Liver (tissue), 8 donors: ENCODE measurements at regions not wholly inside any gene's neighbourhood (a gene's known extent, or its start where the extent isn't known, plus 50 kb on each side); places are given as distances from the start of the nearest gene placed in this dataset.

ENCODE experiments used
- DNase-seq: peaks from one replicate; pipeline ENCODE4 v3.0.0-alpha.2; 2017; ENCODE audit warnings: low spot score
- H3K27ac ChIP-seq, 2 donors: one replicate each; pipeline ENCODE4 v1.7.0; 2013; ENCODE audit warnings: inconsistent platforms in 2 of 2, low read length in 2 of 2, control low read depth in 1 of 2, low read depth in 1 of 2, mild to moderate bottlenecking in 1 of 2
- H3K27me3 ChIP-seq, 4 donors: one replicate each; pipeline versions ENCODE4 v1.6.1 to v1.7.0; 2013; ENCODE audit warnings: low read length in 3 of 4, inconsistent platforms in 1 of 4, mild to moderate bottlenecking in 1 of 4, moderate library complexity in 1 of 4; ENCODE audit not compliant: control insufficient read depth in 4 of 4, insufficient read depth in 4 of 4
- H3K36me3 ChIP-seq, 4 donors: one replicate each; pipeline versions ENCODE4 v1.6.1 to v1.7.0; 2013; ENCODE audit warnings: low read length in 3 of 4, mild to moderate bottlenecking in 3 of 4, low read depth in 1 of 4, moderate library complexity in 1 of 4; ENCODE audit not compliant: control insufficient read depth in 4 of 4, insufficient read depth in 3 of 4
- H3K4me1 ChIP-seq, 4 donors: one replicate each; pipeline versions ENCODE4 v1.6.1 to v1.7.0; 2013; ENCODE audit warnings: low read length in 3 of 4, mild to moderate bottlenecking in 3 of 4, moderate library complexity in 1 of 4; ENCODE audit not compliant: control insufficient read depth in 4 of 4, insufficient read depth in 4 of 4
- H3K4me3 ChIP-seq, 3 donors: one replicate each; pipeline versions ENCODE4 v1.6.1 to v1.7.0; 2013; ENCODE audit warnings: low read length in 3 of 3, control low read depth in 1 of 3, low read depth in 1 of 3, mild to moderate bottlenecking in 1 of 3
- H3K9ac ChIP-seq, 2 donors: one replicate each; pipeline ENCODE4 v1.7.0; 2013; ENCODE audit warnings: low read length in 2 of 2, mild to moderate bottlenecking in 2 of 2, moderate library complexity in 2 of 2, control low read depth in 1 of 2, low read depth in 1 of 2
- H3K9me3 ChIP-seq, 4 donors: one replicate each; pipeline versions ENCODE4 v1.6.1 to v1.7.0; 2013; ENCODE audit warnings: low read length in 3 of 4; ENCODE audit not compliant: control insufficient read depth in 4 of 4
- EGR1 ChIP-seq, 2 donors: IDR thresholded peaks; 2 replicates each; pipeline ENCODE4 v1.6.1; 2016 to 2018; ENCODE audit warnings: antibody characterized with exemption in 2 of 2, low read depth in 2 of 2
- FOXA1 ChIP-seq: IDR thresholded peaks from 2 replicates; pipeline ENCODE4 v1.6.1; 2016; ENCODE audit warnings: antibody characterized with exemption
- FOXA2 ChIP-seq: IDR thresholded peaks from 2 replicates; pipeline ENCODE4 v1.6.1; 2016; ENCODE audit warnings: antibody characterized with exemption
- GABPA ChIP-seq, 2 donors: IDR thresholded peaks in 1 of 2; conservative IDR thresholded peaks in 1 of 2; 2 replicates each; pipeline ENCODE4 v1.6.1; 2016; ENCODE audit warnings: antibody characterized with exemption in 2 of 2, mild to moderate bottlenecking in 1 of 2, moderate library complexity in 1 of 2
- HNF4A ChIP-seq, 2 donors: conservative IDR thresholded peaks; 2 replicates each; pipeline ENCODE4 v1.6.1; 2016; ENCODE audit warnings: antibody characterized with exemption in 2 of 2, mild to moderate bottlenecking in 2 of 2
- HNF4G ChIP-seq: IDR thresholded peaks from 2 replicates; pipeline ENCODE4 v1.6.1; 2016; ENCODE audit warnings: antibody characterized with exemption
- JUND ChIP-seq, 2 donors: IDR thresholded peaks; 2 replicates each; pipeline ENCODE4 v1.6.1; 2016; ENCODE audit warnings: antibody characterized with exemption in 2 of 2
- NR2F2 ChIP-seq: IDR thresholded peaks from 2 replicates; pipeline ENCODE4 v1.6.1; 2016; ENCODE audit warnings: antibody characterized with exemption
- RAD21 ChIP-seq, 2 donors: IDR thresholded peaks; 2 replicates each; pipeline ENCODE4 v1.6.1; 2016; ENCODE audit warnings: antibody characterized with exemption in 2 of 2, mild to moderate bottlenecking in 2 of 2
- RXRA ChIP-seq, 2 donors: IDR thresholded peaks; 2 replicates each; pipeline ENCODE4 v1.6.1; 2017 to 2018; ENCODE audit warnings: antibody characterized with exemption in 2 of 2, mild to moderate bottlenecking in 1 of 2
- SP1 ChIP-seq: IDR thresholded peaks from 2 replicates; pipeline ENCODE4 v1.6.1; 2018; ENCODE audit warnings: antibody characterized with exemption, mild to moderate bottlenecking
- TAF1 ChIP-seq: conservative IDR thresholded peaks from 2 replicates; pipeline ENCODE4 v1.6.1; 2016; ENCODE audit warnings: antibody characterized with exemption, mild to moderate bottlenecking
- YY1 ChIP-seq: IDR thresholded peaks from 2 replicates; pipeline ENCODE4 v1.6.1; 2016; ENCODE audit warnings: antibody characterized with exemption, mild to moderate bottlenecking
- WGBS: extraction: QIAGEN DNeasy Blood & Tissue Kit; methylation state at CpG from one replicate; pipeline ENCODE4 v1.1.7; 2013; 5-methylcytosine and 5-hydroxymethylcytosine counted together
- TF ChIP-seq, protein P1 (sequence below): IDR thresholded peaks from 2 replicates; pipeline ENCODE4 v1.6.1; 2016; ENCODE audit warnings: antibody characterized with exemption
- TF ChIP-seq, protein P2 (sequence below): IDR thresholded peaks from 2 replicates; pipeline ENCODE4 v1.6.1; 2016; ENCODE audit warnings: antibody characterized with exemption, mild to moderate bottlenecking
- TF ChIP-seq, protein P3 (sequence below): IDR thresholded peaks from 2 replicates; pipeline ENCODE4 v1.6.1; 2016; ENCODE audit warnings: antibody characterized with exemption
- TF ChIP-seq, protein P4 (sequence below): fragments of 150-350 bp; IDR thresholded peaks from 2 replicates; pipeline ENCODE4 v1.5.1; 2017; ENCODE audit warnings: improper control_type of control experiment, low read depth, low read length; ENCODE audit not compliant: missing input control
- TF ChIP-seq, protein P5 (sequence below): IDR thresholded peaks from 2 replicates; pipeline ENCODE4 v1.6.1; 2016; ENCODE audit warnings: antibody characterized with exemption
- donor health status: healthy.
- donor health status: healthy.
- donor health status: healthy.
- donor health status: healthy.
- donor health status: healthy.

DNA sequence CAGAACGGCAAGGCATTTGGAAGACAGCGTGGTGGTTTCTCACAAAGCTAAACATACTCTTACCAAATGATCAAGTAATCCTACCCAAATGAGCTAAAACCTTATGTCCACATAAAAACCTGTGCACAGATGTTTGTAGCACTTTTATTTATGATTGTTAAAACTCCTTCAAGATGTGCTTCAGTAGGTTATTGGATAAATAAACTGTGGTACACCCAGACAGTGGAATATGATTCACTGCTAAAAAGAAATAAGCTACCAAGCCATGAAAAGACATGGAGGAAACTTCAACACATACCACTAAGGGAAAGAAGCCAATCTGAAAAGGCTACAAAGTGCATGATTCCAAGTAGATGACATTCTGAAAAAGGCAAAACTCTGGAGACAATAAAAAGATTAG is 94.2 kb downstream of the FOXD1 start:
- peaks cover 0 to 1% (median 0%) of the 10 kb centered on the region in 4 donors for H3K36me3 ChIP-seq
- no peak overlapping the region for H3K27ac ChIP-seq
- TF ChIP-seq FOXA1 (no peak), TAF1 (no peak)
- TF ChIP-seq, protein P1, sequence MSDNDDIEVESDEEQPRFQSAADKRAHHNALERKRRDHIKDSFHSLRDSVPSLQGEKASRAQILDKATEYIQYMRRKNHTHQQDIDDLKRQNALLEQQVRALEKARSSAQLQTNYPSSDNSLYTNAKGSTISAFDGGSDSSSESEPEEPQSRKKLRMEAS: no peak
- H3K9me3 ChIP-seq: peaks cover 3 to 18% (median 6%) of the 10 kb centered on the region in 4 donors
- H3K27me3 ChIP-seq: peaks cover 0 to 14% (median 3%) of the 10 kb centered on the region in 4 donors
- no peak overlapping the region for H3K9ac ChIP-seq
- WGBS: 82% methylated on average over 2 of the region's 2 CpGs
- H3K4me3 ChIP-seq: no peak overlapping the region
- no peaks in the 10 kb centered on the region for H3K4me1 ChIP-seq
- DNase-seq: no peak

DNA sequence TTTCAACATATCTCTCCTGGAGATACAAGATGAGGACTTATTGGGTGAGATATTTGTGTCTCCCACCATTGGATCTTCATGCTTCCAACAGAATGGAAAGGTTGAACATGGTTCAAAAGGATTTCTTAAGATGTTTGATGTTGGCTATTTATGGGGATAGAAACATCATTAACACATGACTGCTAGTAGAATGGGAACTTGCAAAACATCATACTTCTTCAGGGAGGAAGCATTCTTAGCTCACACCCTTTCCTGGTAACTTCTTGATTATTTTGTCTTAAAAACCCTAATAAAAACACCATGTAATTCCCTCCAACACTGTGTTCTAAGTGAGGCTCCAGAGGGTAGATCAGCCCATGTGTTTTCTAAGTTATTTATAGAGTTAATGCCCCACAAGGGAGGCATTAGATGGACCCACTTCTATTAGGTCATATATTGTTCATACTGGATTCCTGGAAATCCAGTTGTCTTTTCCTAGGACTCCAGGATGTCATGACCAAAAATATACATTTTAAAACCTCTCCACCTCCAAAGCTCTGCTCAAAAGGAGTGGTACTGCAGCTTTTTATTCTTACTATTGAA is 95.8 kb downstream of the FOXD1 start:
- TF ChIP-seq, protein P2, sequence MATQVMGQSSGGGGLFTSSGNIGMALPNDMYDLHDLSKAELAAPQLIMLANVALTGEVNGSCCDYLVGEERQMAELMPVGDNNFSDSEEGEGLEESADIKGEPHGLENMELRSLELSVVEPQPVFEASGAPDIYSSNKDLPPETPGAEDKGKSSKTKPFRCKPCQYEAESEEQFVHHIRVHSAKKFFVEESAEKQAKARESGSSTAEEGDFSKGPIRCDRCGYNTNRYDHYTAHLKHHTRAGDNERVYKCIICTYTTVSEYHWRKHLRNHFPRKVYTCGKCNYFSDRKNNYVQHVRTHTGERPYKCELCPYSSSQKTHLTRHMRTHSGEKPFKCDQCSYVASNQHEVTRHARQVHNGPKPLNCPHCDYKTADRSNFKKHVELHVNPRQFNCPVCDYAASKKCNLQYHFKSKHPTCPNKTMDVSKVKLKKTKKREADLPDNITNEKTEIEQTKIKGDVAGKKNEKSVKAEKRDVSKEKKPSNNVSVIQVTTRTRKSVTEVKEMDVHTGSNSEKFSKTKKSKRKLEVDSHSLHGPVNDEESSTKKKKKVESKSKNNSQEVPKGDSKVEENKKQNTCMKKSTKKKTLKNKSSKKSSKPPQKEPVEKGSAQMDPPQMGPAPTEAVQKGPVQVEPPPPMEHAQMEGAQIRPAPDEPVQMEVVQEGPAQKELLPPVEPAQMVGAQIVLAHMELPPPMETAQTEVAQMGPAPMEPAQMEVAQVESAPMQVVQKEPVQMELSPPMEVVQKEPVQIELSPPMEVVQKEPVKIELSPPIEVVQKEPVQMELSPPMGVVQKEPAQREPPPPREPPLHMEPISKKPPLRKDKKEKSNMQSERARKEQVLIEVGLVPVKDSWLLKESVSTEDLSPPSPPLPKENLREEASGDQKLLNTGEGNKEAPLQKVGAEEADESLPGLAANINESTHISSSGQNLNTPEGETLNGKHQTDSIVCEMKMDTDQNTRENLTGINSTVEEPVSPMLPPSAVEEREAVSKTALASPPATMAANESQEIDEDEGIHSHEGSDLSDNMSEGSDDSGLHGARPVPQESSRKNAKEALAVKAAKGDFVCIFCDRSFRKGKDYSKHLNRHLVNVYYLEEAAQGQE: no peak
- TF ChIP-seq HNF4A (conservative IDR thresholded peaks at IDR 0.05) (no peak), RAD21 (IDR thresholded peaks at IDR 0.05) (no peak), JUND (IDR thresholded peaks at IDR 0.05) (no peak), FOXA1 (no peak), RXRA (IDR thresholded peaks at IDR 0.05) (no peak), FOXA2 (no peak), NR2F2 (no peak), SP1 (no peak), GABPA (IDR thresholded peaks at IDR 0.05 in 1 of 2, conservative IDR thresholded peaks at IDR 0.05 in 1 of 2) (no peak), YY1 (no peak), EGR1 (IDR thresholded peaks at IDR 0.05; ENCODE audit: low read depth in 2 of 2) (no peak), TAF1 (no peak), HNF4G (no peak)
- TF ChIP-seq, protein P1: no peak
- TF ChIP-seq, protein P3, sequence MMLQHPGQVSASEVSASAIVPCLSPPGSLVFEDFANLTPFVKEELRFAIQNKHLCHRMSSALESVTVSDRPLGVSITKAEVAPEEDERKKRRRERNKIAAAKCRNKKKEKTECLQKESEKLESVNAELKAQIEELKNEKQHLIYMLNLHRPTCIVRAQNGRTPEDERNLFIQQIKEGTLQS: no peak
- TF ChIP-seq, protein P4, sequence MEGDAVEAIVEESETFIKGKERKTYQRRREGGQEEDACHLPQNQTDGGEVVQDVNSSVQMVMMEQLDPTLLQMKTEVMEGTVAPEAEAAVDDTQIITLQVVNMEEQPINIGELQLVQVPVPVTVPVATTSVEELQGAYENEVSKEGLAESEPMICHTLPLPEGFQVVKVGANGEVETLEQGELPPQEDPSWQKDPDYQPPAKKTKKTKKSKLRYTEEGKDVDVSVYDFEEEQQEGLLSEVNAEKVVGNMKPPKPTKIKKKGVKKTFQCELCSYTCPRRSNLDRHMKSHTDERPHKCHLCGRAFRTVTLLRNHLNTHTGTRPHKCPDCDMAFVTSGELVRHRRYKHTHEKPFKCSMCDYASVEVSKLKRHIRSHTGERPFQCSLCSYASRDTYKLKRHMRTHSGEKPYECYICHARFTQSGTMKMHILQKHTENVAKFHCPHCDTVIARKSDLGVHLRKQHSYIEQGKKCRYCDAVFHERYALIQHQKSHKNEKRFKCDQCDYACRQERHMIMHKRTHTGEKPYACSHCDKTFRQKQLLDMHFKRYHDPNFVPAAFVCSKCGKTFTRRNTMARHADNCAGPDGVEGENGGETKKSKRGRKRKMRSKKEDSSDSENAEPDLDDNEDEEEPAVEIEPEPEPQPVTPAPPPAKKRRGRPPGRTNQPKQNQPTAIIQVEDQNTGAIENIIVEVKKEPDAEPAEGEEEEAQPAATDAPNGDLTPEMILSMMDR: no peak
- TF ChIP-seq, protein P5, sequence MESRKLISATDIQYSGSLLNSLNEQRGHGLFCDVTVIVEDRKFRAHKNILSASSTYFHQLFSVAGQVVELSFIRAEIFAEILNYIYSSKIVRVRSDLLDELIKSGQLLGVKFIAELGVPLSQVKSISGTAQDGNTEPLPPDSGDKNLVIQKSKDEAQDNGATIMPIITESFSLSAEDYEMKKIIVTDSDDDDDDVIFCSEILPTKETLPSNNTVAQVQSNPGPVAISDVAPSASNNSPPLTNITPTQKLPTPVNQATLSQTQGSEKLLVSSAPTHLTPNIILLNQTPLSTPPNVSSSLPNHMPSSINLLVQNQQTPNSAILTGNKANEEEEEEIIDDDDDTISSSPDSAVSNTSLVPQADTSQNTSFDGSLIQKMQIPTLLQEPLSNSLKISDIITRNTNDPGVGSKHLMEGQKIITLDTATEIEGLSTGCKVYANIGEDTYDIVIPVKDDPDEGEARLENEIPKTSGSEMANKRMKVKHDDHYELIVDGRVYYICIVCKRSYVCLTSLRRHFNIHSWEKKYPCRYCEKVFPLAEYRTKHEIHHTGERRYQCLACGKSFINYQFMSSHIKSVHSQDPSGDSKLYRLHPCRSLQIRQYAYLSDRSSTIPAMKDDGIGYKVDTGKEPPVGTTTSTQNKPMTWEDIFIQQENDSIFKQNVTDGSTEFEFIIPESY: no peak
- H3K4me3 ChIP-seq: no peak overlapping the region
- no peak for DNase-seq
- H3K9ac ChIP-seq: no peak overlapping the region
- H3K36me3 ChIP-seq: peaks cover 0 to 1% (median 0%) of the 10 kb centered on the region in 4 donors
- H3K27me3 ChIP-seq: peaks cover 0 to 9% (median 3%) of the 10 kb centered on the region in 4 donors
- no peaks in the 10 kb centered on the region for H3K4me1 ChIP-seq
- H3K27ac ChIP-seq: no peak overlapping the region
- peaks cover 3 to 27% (median 9%) of the 10 kb centered on the region in 4 donors for H3K9me3 ChIP-seq
